HG02623 (cell line): ENCODE measurements at regions not wholly inside any gene's neighbourhood (a gene's known extent, or its start where the extent isn't known, plus 50 kb on each side); places are given as distances from the start of the nearest gene placed in this dataset.

Source experiments
- ATAC-seq: cut with Tn5 transposase; IDR thresholded peaks from one replicate; pipeline ENCODE4 v1.9.1; 2021; ENCODE audit warnings: moderate library complexity; ENCODE audit not compliant: unreplicated experiment

GRCh38 chr3:135719449-135719848 lies 246.1 kb upstream of the PPP2R3A start:
- ATAC-seq: no peak

- ATAC-seq: no peak
Measured at GRCh38 chr3:135728007-135728721, 237.4 kb upstream of the PPP2R3A start.

GRCh38 chr3:135731546-135731945 lies 234.0 kb upstream of the PPP2R3A start:
- no peak for ATAC-seq

- no peak for ATAC-seq
Measured at GRCh38 chr3:135736740-135737139, 228.8 kb upstream of the PPP2R3A start.

- ATAC-seq: no peak
Measured at GRCh38 chr3:135739779-135740178, 225.7 kb upstream of the PPP2R3A start.

- no peak for ATAC-seq
Measured at GRCh38 chr3:135740211-135740610, 225.3 kb upstream of the PPP2R3A start.

- ATAC-seq: no peak
Measured at GRCh38 chr3:135740751-135741150, 224.8 kb upstream of the PPP2R3A start.

- ATAC-seq: no peak
Measured at GRCh38 chr3:135751991-135752390, 213.5 kb upstream of the PPP2R3A start.

GRCh38 chr3:135752851-135753250 lies 212.7 kb upstream of the PPP2R3A start:
- ATAC-seq: no peak

- no peak for ATAC-seq
Measured at GRCh38 chr3:135753506-135753905, 212.0 kb upstream of the PPP2R3A start.

- no peak for ATAC-seq
Measured at GRCh38 chr3:135755330-135756105, 210.0 kb upstream of the PPP2R3A start.

GRCh38 chr3:135756106-135756668 lies 209.3 kb upstream of the PPP2R3A start:
- ATAC-seq: no peak

- no peak for ATAC-seq
Measured at GRCh38 chr3:135757421-135757820, 208.1 kb upstream of the PPP2R3A start.

GRCh38 chr3:135758961-135759360 lies 206.6 kb upstream of the PPP2R3A start:
- ATAC-seq: no peak

GRCh38 chr3:135759651-135760050 lies 205.9 kb upstream of the PPP2R3A start:
- ATAC-seq: no peak

GRCh38 chr3:135760581-135760980 lies 204.9 kb upstream of the PPP2R3A start:
- no peak for ATAC-seq

- no peak for ATAC-seq
Measured at GRCh38 chr3:135762188-135762856, 203.2 kb upstream of the PPP2R3A start.

GRCh38 chr3:135766115-135766514 lies 199.4 kb upstream of the PPP2R3A start:
- no peak for ATAC-seq

- ATAC-seq: no peak
Measured at GRCh38 chr3:135771760-135772159, 193.8 kb upstream of the PPP2R3A start.

GRCh38 chr3:135779024-135779423 lies 186.5 kb upstream of the PPP2R3A start:
- ATAC-seq: no peak

- no peak for ATAC-seq
Measured at GRCh38 chr3:135779590-135780235, 185.8 kb upstream of the PPP2R3A start.
